AG10803 (cell line): ENCODE measurements at regions not wholly inside any gene's neighbourhood (a gene's known extent, or its start where the extent isn't known, plus 50 kb on each side); places are given as distances from the start of the nearest gene placed in this dataset.

ENCODE experiments used
- DNase-seq: peaks from one replicate; pipeline ENCODE4 v3.0.0; 2010; ENCODE audit warnings: low read depth
- H3K4me3 ChIP-seq: 2 replicates; pipeline ENCODE4 v1.5.1; 2011; ENCODE audit warnings: mild to moderate bottlenecking, low read length, control low read depth
- TF ChIP-seq, protein P1 (sequence below): conservative IDR thresholded peaks from 2 replicates; pipeline ENCODE4 v1.5.1; 2011; ENCODE audit warnings: mild to moderate bottlenecking, low read length, control low read depth, inconsistent platforms

DNA sequence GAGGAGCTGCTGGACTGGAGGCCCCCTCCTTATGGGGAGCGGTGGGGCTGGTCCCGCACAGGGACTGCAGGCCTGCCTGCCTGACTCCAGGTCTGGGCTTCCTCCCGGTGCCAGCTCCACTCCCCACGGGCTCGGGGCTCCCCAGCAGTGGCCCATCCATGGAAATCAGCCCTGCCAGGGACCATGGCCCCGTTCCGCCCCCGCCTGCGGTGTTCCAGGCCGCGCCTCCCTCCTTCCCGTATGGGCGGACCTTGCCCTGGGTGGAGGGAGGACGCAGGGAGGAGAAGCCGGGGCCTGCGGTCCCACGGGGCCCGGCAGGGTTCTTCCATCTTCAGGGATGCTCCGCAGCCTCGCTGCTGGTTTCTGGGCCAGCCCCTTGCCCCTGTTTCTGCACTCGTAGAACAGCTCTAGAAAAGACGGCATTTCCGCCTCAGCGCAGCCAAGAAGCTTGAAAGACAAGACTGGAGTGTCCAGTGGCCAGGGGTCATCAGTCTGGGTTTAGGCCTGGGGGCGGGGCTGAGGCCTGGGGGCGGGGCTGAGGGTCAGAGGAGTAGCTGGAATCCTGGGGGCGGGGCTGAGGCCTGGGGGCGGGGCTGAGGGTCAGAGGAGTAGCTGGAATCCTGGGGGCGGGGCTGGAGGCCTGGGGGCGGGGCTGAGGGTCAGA is 1330.6 kb downstream of the BRD1 start:
- H3K4me3 ChIP-seq: no peak overlapping the region
- DNase-seq: no peak
- TF ChIP-seq, protein P1, sequence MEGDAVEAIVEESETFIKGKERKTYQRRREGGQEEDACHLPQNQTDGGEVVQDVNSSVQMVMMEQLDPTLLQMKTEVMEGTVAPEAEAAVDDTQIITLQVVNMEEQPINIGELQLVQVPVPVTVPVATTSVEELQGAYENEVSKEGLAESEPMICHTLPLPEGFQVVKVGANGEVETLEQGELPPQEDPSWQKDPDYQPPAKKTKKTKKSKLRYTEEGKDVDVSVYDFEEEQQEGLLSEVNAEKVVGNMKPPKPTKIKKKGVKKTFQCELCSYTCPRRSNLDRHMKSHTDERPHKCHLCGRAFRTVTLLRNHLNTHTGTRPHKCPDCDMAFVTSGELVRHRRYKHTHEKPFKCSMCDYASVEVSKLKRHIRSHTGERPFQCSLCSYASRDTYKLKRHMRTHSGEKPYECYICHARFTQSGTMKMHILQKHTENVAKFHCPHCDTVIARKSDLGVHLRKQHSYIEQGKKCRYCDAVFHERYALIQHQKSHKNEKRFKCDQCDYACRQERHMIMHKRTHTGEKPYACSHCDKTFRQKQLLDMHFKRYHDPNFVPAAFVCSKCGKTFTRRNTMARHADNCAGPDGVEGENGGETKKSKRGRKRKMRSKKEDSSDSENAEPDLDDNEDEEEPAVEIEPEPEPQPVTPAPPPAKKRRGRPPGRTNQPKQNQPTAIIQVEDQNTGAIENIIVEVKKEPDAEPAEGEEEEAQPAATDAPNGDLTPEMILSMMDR: no peak

DNA sequence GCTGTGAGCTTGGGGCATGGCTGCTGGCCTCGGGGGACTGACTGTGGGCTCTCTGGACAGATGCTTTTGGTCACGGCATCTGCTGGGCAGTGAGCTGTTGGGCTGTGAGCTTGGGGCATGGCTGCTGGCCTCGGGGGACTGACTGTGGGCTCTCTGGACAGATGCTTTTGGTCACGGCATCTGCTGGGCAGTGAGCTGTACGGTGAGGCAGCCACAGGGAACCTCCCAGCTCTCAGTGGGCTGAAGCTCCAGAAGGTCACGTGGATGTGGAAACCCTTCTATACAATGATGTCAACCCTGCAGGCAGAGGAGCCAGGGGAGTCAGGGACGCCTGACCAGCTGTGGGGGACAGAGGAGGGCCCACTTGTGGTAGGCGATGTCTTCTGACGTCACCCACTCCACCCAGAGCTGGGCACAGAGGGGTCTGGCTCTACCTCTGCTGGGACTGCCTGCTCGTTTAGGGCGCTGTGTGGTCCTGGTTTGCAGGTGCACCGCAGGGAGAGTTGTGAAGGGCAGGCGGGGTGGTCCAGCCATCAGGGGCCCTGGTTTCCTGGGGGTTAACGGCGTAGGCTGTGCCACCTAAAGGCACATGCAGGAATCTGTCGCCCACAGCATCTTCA is 1331.3 kb downstream of the BRD1 start:
- H3K4me3 ChIP-seq: no peak overlapping the region
- TF ChIP-seq, protein P1: no peak

DNA sequence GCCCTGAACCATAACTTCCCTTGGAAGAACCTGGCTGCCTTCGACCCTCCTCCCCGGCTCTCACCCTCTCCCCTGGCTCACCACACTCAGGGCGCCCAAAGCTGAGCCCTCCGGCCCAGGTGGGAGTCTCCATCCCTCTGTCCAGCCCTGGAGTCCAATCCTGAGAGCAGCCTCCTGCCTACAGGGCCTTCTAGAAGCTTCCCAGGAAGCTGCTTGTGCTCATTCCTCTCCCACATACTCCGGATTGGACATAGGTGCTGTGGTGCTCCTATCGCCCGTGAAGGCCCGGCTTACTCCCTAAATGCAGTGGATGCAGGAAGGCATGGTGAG is 1332.0 kb downstream of the BRD1 start:
- H3K4me3 ChIP-seq: no peak overlapping the region
- no peak for DNase-seq
- TF ChIP-seq, protein P1: no peak

More for the DNA sequence above, 1331.3 kb downstream of the BRD1 start:
- DNase-seq: peak; percentile 59

DNA sequence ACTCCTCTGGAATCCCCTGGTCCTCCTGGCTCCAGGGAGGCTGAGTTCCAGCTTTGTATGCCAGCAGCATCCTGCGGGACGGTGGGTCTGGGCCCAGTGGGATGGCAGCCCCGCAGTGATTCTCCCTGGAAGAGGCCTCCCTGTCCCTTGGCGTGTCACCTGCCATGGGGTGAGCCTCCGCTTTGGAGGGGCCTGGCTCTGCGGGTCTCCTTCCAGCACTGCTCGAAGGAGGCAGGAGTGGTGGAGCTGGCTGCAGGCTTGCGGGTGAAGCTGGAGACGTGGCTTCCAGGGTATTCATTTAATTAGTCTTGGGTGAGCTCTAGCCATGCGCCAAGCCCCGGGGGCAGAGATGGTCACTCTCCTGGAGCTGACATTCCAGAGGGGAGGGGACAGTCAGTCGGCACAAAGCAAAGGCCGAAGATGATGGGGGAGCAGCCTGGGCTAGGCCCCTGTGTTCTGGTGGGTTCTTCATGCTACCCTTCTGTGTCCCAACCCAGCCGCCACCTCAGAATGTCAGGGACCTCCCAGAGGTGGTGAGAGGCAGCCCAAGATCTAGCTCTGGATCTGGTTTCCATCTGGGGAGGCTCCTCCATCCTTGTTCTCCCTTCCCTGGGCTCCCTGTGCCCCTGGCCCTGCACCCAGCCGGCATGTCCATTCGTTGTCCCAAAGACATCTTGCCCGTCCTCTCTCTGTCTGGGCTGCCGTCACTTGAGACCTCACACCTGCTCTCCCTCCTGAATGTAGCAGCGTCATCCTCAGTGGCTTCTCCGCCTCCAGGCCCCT is 1332.5 kb downstream of the BRD1 start:
- TF ChIP-seq, protein P1: no peak
- H3K4me3 ChIP-seq: no peak overlapping the region
- no peak for DNase-seq

DNA sequence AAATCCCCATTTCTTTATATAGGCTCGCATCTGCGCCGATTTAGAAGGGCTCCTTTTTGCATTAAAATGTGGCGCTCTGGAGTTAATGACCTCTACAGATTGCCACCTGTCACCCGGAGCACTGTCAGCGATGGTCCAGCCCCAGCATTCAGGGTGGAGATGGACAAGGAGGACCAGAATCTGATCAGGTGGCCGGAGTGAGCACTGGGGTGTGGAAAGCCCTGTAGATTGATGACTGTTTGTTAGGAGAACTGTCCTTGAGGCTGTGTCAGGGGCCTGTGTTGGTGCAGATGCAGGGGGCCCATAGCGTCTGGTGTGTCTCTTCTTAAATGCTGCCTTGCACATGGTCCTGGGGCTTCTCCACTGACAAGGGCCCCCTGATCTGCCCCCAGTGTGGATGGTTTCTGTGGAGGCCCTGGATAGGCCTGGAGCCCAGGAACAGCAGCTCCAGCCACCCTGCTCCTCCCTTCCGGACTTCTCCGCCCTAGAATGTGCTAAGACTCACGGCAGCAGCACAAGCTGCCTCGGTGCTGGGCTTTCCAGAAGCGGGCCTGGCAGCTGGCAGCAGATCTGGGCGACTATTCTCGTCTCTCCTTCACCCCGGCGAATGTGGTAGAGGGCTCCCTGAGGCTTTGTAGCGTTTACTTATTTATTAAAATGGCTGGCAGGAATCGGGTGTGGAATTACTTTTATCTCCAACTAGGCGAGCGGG is 1333.3 kb downstream of the BRD1 start:
- TF ChIP-seq, protein P1: no peak
- H3K4me3 ChIP-seq: no peak overlapping the region
- DNase-seq: no peak

DNA sequence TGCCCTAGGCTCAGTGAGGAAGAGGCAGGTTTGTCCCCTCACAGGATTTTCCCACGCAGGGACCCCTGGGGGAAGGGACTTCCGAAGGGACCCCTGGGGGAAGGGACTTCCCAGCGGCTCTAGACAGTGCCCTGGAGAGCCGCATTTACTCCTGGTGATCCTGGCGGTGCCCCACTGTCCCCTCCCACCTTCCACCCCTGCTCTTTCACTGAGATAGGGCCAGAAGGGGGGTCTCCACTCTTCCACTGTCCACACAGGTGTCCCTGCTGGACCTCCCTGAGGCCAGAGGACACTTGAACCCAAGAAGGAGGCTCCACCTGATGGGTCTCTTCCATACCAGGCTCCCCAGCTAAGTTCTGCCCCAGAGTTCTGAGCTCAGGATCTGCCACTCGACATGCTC is 1333.9 kb downstream of the BRD1 start:
- no peak for DNase-seq
- H3K4me3 ChIP-seq: no peak overlapping the region
- TF ChIP-seq, protein P1: no peak
